A204.1 (cell line): ENCODE measurements at regions not wholly inside any gene's neighbourhood (a gene's known extent, or its start where the extent isn't known, plus 50 kb on each side); places are given as distances from the start of the nearest gene placed in this dataset.
"Not testable (repeated sequence)": the region's sequence is repeated elsewhere in the genome, so short reads cannot be mapped to it uniquely, and the experiment has no call there.

ENCODE experiments used
- FAIRE-seq: peaks from 2 replicates; lab custom pipeline; 2012; peaks lifted over from hg19 to GRCh38; lab: Jason Lieb, UNC

GRCh38 chr17:63181856-63182255, 215.8 kb downstream of the TANC2 start:
- FAIRE-seq = no peak

GRCh38 chr17:63185420-63185819, 219.4 kb downstream of the TANC2 start:
- no peak for FAIRE-seq

DNA sequence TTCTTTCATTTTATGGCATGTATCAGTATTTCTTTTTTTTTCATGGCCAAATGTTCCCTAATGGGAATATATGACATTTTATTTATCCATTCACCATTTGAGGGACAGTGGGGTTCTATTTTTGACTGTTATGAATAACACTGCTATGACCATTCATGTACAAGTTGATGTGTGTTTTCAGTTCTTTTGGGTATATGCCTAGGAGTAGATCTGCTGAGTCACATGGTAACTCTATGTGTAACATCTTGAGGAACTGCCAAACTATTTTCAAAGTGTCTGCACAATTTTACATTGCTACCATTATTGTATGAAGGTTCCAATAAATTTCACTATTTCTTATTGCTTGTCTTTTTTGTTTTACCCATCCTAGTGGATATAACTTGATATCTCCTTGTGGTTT, 223.0 kb downstream of the TANC2 start:
- FAIRE-seq = no peak

GRCh38 chr17:63189930-63190329, 223.9 kb downstream of the TANC2 start:
- FAIRE-seq = no peak

DNA sequence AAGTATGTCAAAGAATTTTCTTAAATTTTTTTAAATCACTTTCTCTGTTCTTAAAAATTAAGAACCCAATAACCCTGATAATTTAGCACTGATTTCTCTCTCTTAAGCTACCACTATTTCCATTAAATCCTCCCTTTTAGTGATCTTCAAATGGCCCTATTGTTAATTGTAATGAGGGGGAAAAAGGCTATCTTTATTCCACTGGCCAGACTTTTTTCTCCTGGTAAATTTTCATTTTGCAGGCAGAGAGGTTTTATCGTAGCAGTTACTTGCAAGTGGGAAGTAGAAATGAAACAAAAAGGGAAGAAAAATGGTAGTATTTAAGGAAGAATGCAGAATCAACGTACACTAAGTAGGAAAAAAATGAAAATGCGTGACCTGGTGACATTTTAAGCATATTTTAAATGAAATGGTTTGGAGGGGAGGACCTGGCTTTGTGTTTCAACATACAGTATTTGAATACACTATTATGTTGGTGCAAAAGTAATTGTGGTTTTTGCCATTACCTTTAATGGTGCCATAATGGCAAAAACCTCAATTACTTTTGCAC, 224.9 kb downstream of the TANC2 start:
- FAIRE-seq = no peak

GRCh38 chr17:63191610-63192009, 225.6 kb downstream of the TANC2 start:
- no peak for FAIRE-seq

GRCh38 chr17:63193827-63194226, 227.8 kb downstream of the TANC2 start:
- FAIRE-seq = no peak

DNA sequence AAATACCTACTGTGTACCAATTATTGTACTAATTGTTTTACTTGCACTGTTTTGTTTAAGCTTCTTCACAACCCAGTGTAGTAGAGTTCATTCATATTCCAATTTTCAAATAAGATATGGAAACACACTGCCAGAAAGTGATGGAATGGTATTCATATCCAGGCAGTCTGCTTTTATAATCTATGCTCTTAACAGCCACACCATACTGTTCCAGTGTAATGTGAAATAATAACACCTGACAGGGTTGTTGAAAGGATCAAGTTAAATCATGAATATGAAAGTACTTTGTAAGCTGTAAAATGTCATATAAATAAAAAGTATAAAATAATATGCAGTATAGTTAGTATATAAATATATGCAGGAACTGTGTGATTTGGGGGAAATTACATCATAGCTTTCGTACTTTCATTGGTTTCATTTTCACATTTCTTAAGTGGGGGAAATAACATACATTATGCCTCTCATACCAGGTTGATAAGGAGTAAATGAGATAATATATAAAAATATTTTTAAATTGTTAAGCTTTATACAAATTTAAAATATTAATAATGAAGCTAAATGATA, 230.8 kb downstream of the TANC2 start:
- no peak for FAIRE-seq

- no peak for FAIRE-seq
These were observed 237.6 kb downstream of the TANC2 start for GRCh38 chr17:63203652-63204051.

- no peak for FAIRE-seq
These were observed 224.2 kb downstream of the CYB561 start for GRCh38 chr17:63221939-63222338.

GRCh38 chr17:63222655-63223054, 223.5 kb downstream of the CYB561 start:
- FAIRE-seq = no peak

DNA sequence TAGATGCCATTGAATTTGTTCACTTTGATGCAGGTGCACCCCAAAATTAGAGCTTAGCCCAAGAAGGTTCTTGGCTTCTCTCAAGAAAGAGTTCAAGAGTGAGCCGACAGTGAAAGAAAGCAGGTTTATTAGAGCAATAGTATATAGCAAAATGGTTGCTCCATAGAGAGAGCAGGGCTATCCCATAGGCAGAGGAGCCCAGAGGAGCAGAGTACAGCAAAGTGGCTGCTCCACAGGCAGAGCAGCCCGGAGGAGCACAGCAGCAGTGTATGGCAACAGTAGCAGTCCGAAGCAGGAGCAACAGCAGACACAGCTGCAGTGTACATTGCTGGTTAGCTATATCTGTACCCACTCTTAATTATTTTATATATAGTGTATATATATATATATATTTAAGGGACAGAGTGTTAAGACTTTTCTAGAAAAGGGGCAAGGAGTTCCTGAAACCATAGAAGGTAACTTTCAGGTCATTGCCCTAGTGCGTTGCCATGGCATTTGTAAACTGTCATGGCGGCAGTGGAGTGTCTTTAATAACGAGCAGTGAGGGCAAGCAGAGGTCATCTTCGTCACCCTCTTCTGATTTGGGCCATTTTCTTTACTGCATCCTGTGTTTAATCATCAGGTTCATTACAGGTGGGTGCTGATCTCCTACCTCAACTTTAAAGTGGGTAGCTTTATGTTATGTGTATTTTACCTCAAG, 222.7 kb downstream of the CYB561 start:
- no peak for FAIRE-seq

- no peak for FAIRE-seq
These were observed 221.5 kb downstream of the CYB561 start for GRCh38 chr17:63224644-63225043.

- FAIRE-seq = not testable (repeated sequence)
These were observed 219.4 kb downstream of the CYB561 start for GRCh38 chr17:63226720-63227119.

DNA sequence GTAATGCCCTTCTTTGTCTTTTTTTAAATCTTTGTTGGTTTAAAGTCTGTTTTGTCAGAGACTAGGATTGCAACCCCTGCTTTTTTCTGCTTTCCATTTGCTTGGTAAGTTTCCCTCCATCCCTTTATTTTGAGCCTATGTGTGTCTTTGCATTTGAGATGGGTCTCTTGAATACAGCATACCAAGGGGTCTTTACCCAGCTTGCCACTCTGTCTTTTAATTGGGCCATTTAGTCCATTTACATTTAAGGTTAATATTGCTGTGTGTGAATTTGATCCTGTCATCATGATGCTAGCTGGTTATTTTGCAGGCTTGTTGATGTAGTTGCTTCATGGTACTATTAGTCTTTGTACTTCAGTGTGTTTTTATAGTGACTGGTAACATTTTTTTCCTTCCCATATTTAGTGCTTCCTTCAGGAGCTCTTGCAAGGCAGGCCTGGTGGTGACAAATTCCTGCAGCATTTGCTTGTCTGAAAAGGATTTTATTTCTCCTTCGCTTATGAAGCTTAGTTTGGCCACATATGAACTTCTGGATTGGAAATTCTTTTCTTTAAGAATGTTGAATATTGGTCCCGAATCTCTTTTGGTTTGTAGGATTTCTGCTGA, 215.0 kb downstream of the CYB561 start:
- FAIRE-seq = not testable (repeated sequence)

GRCh38 chr17:63232565-63233310, 213.4 kb downstream of the CYB561 start:
- no peak for FAIRE-seq

DNA sequence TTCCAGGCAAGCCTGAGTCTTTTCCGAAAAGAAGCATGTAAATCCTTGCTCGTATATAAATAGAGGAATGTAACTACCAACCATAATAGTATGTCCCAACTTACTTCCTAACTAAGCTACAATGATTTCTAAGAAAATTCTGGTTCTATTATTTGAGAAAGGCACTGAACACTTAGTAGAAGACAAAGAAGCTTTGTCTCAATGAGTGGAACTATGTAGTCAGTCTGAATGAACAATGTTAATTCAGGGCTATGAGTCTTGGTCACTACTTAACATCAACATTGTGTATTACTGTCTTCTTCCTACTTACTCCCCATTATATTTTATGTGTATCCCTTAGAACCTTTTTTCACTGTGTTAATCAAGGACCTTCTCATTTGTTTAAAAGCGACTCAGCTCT, 206.0 kb downstream of the CYB561 start:
- no peak for FAIRE-seq

DNA sequence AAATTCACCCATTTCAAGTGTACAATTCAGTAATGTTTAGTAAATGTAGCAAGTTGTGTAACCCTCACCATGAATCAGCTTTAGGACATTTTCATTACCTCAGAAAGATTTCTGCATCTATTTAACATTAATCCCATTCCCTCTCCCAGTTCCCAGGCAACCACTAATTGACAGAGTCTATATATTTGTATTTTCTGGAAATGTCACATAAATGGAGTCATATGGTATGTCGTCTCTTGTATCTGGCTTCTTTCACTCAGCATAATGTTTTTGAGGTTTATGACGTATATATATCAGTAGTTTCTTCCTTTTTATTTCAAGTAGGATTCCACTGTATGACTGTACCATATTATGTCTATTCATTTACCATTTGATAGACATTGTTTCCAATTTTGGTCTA, 199.8 kb downstream of the CYB561 start:
- FAIRE-seq = no peak

DNA sequence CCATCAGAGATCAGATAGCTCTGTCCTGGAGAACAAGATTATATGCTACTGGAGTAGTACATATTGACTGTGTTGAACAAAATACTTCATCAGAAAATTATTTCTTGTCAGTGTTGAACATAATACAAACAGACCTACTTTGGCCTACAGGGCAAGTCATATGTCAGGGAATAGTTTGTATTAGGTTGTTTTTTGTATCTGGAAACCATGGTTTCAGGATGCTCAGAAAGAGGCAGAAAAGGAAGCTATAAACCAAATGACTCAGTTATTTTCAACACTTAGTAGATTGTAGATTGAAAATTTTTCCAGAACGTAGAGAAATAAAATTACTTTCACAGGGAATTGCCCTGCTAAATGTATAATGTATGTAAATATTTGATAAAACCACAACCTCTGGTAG, 198.4 kb downstream of the CYB561 start:
- no peak for FAIRE-seq

GRCh38 chr17:63249256-63250004, 196.7 kb downstream of the CYB561 start:
- FAIRE-seq = no peak

- no peak for FAIRE-seq
These were observed 195.3 kb downstream of the CYB561 start for GRCh38 chr17:63250830-63251229.

DNA sequence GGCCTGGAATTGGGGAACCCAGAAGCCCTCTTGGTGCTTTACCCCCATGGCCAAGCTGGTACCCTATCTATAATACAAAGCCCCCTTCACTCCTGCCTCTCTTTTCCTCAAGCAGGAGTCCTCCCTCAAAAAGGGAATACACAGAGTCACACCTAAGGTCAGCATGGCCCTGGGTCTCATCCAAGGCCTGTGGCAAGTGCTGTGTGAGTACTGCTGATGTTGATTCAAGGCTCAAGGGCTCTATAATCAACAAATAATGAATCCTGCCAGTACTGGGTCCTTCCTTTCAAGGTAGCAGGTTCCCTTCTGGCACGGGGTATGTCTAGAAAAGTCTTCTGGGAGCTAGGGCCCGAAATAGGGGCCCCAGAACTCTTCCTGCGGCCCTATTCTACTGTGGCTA, 187.3 kb downstream of the CYB561 start:
- no peak for FAIRE-seq
